CD4-positive, alpha-beta T cell treated with Interleukin-15 for 4 hours (primary cell): ENCODE measurements at regions not wholly inside any gene's neighbourhood (a gene's known extent, or its start where the extent isn't known, plus 50 kb on each side); places are given as distances from the start of the nearest gene placed in this dataset.

Experiments
- DNase-seq: peaks from one replicate; pipeline ENCODE4 v3.0.0-alpha.2; 2020; ENCODE audit warnings: low spot score

GRCh38 chr22:49209452-49210195 lies 618.0 kb downstream of the BRD1 start:
- no peak for DNase-seq

GRCh38 chr22:49208768-49209252 lies 618.9 kb downstream of the BRD1 start:
- DNase-seq = no peak

GRCh38 chr22:49208004-49208402 lies 619.7 kb downstream of the BRD1 start:
- DNase-seq = no peak

- no peak for DNase-seq
Observed at GRCh38 chr22:49207008-49208003, 620.4 kb downstream of the BRD1 start.

GRCh38 chr22:49206281-49206680 lies 621.4 kb downstream of the BRD1 start:
- no peak for DNase-seq

GRCh38 chr22:49205483-49205800 lies 622.2 kb downstream of the BRD1 start:
- DNase-seq = no peak

- DNase-seq = no peak
Observed at GRCh38 chr22:49204599-49205482, 622.8 kb downstream of the BRD1 start.

- no peak for DNase-seq
Observed at GRCh38 chr22:49203859-49204598, 623.6 kb downstream of the BRD1 start.

- no peak for DNase-seq
Observed at GRCh38 chr22:49203091-49203858, 624.4 kb downstream of the BRD1 start.

- no peak for DNase-seq
Observed at GRCh38 chr22:49202226-49202625, 625.4 kb downstream of the BRD1 start.

- no peak for DNase-seq
Observed at GRCh38 chr22:49201046-49201970, 626.4 kb downstream of the BRD1 start.

- DNase-seq = no peak
Observed at GRCh38 chr22:49199224-49199623, 628.4 kb downstream of the BRD1 start.

- DNase-seq = no peak
Observed at GRCh38 chr22:49198705-49199084, 629.0 kb downstream of the BRD1 start.

GRCh38 chr22:49197986-49198704 lies 629.5 kb downstream of the BRD1 start:
- no peak for DNase-seq

- DNase-seq = no peak
Observed at GRCh38 chr22:49197505-49197904, 630.2 kb downstream of the BRD1 start.

- no peak for DNase-seq
Observed at GRCh38 chr22:49196046-49196511, 631.6 kb downstream of the BRD1 start.

GRCh38 chr22:49195636-49196035 lies 632.0 kb downstream of the BRD1 start:
- no peak for DNase-seq

GRCh38 chr22:49193901-49194465 lies 633.7 kb downstream of the BRD1 start:
- DNase-seq = no peak
